Esophagus (tissue), 2 donors: ENCODE measurements at regions not wholly inside any gene's neighbourhood (a gene's known extent, or its start where the extent isn't known, plus 50 kb on each side); places are given as distances from the start of the nearest gene placed in this dataset.

Experiments used
- H3K27ac ChIP-seq, 2 donors: one replicate each; pipeline ENCODE4 v1.5.1; 2013; ENCODE audit warnings: low read depth in 2 of 2, mild to moderate bottlenecking in 2 of 2, inconsistent platforms in 1 of 2, low read length in 1 of 2, moderate library complexity in 1 of 2
- H3K27me3 ChIP-seq, 2 donors: one replicate each; pipeline ENCODE4 v1.6.1; 2013; ENCODE audit warnings: low read length in 2 of 2, control low read depth in 1 of 2, mild to moderate bottlenecking in 1 of 2; ENCODE audit not compliant: insufficient read depth in 2 of 2, control insufficient read depth in 1 of 2
- H3K36me3 ChIP-seq, 2 donors: one replicate each; pipeline ENCODE4 v1.6.1; 2013; ENCODE audit warnings: low read length in 1 of 2; ENCODE audit not compliant: control insufficient read depth in 2 of 2, insufficient read depth in 2 of 2
- H3K4me1 ChIP-seq, 2 donors: one replicate each; pipeline ENCODE4 v1.6.1; 2013; ENCODE audit warnings: low read length in 1 of 2; ENCODE audit not compliant: control insufficient read depth in 2 of 2, insufficient read depth in 2 of 2
- H3K4me3 ChIP-seq, 2 donors: one replicate each; pipeline ENCODE4 v1.5.1; 2013; ENCODE audit warnings: low read length in 2 of 2, mild to moderate bottlenecking in 2 of 2, low read depth in 1 of 2, moderate library complexity in 1 of 2
- H3K9me3 ChIP-seq, 2 donors: one replicate each; pipeline ENCODE4 v1.6.1; 2013; ENCODE audit warnings: mild to moderate bottlenecking in 2 of 2, low read depth in 1 of 2, low read length in 1 of 2, moderate library complexity in 1 of 2; ENCODE audit not compliant: control insufficient read depth in 2 of 2, insufficient read depth in 1 of 2
- WGBS, 2 donors: extraction: QIAGEN DNeasy Blood & Tissue Kit; methylation state at CpG; one replicate each; pipeline ENCODE4 v1.1.7; 2013; 5-methylcytosine and 5-hydroxymethylcytosine counted together
- donor health status: healthy with polysubstance abuse.
- donor health status: Bipolar disorder and iron deficiency.

DNA sequence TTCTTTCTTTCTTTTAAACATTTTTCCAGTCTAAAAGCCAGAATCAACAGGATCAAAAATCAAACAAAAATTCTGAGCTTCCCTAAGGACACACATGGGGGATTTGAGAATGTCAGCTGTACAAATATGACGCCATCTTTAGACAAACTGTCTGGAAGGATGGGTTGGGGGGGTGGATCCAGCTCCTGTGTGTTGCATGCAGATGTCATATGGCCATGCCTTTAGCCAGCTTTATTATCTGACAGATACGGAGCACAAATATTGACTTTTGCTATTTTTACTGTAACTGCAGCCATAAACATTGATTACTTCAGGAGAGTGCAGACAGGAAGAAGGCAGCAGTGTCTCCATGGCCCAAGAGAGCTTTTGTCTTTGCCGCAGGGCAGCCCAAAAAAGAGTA is 279.4 kb upstream of the ELAC2 start:
- Histone ChIP-seq H3K27ac (no peak overlapping the region), H3K4me1 (no peaks in the 10 kb centered on the region), H3K27me3 (no peaks in the 10 kb centered on the region), H3K36me3 (no peaks in the 10 kb centered on the region), H3K4me3 (no peak overlapping the region), H3K9me3 (no peaks in the 10 kb centered on the region)
- 49 to 64% methylated on average over 3 of the region's 3 CpGs for WGBS, 2 donors

GRCh38 chr17:13293421-13293820 is 275.6 kb upstream of the ELAC2 start:
- Histone ChIP-seq H3K4me3 (no peak overlapping the region), H3K27me3 (no peaks in the 10 kb centered on the region), H3K9me3 (no peaks in the 10 kb centered on the region), H3K4me1 (no peaks in the 10 kb centered on the region), H3K36me3 (no peaks in the 10 kb centered on the region), H3K27ac (no peak overlapping the region)

GRCh38 chr17:13292291-13292690 is 274.5 kb upstream of the ELAC2 start:
- no peak overlapping the region for H3K4me3 ChIP-seq
- H3K4me1 ChIP-seq, result no peaks in the 10 kb centered on the region
- H3K9me3 ChIP-seq, result no peaks in the 10 kb centered on the region
- 76 to 80% methylated on average over 10 of the region's 10 CpGs for WGBS, 2 donors
- no peak overlapping the region for H3K27ac ChIP-seq
- H3K36me3 ChIP-seq, result no peaks in the 10 kb centered on the region
- H3K27me3 ChIP-seq, result no peaks in the 10 kb centered on the region

GRCh38 chr17:13288248-13288647 is 270.4 kb upstream of the ELAC2 start:
- WGBS, 2 donors, result 84 to 85% methylated on average over 4 of the region's 4 CpGs

GRCh38 chr17:13287226-13287625 is 269.4 kb upstream of the ELAC2 start:
- Histone ChIP-seq H3K27ac (no peak overlapping the region), H3K36me3 (no peaks in the 10 kb centered on the region), H3K4me3 (no peak overlapping the region), H3K4me1 (no peaks in the 10 kb centered on the region), H3K9me3 (no peaks in the 10 kb centered on the region), H3K27me3 (no peaks in the 10 kb centered on the region)
- WGBS, 2 donors, result 80 to 91% methylated on average over 6 of the region's 6 CpGs

More at GRCh38 chr17:13288248-13288647, 270.4 kb upstream of the ELAC2 start:
- Histone ChIP-seq H3K4me3 (no peak overlapping the region), H3K27ac (no peak overlapping the region), H3K9me3 (no peaks in the 10 kb centered on the region), H3K4me1 (no peaks in the 10 kb centered on the region), H3K36me3 (no peaks in the 10 kb centered on the region), H3K27me3 (no peaks in the 10 kb centered on the region)

DNA sequence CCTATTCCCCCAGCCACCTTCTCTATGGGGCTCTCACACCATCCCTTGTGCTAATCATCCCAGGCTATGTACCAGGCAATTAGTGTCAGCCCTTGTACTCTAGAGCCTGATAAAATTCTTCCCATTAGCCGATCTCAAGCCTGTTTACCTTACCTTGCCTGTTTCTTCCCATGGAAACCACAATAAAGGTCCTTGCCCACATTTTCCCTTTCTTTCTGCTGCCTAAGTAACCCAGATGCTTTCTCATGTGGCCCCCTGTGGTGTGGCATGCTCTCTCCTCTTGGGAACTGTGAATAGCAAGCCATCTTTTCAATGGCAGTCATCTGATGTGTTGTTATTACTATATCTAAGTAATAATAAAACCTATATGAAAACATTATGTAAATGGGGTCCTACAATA is 265.8 kb upstream of the ELAC2 start:
- Histone ChIP-seq H3K4me3 (no peak overlapping the region), H3K27ac (no peak overlapping the region), H3K27me3 (no peaks in the 10 kb centered on the region), H3K36me3 (no peaks in the 10 kb centered on the region), H3K4me1 (no peaks in the 10 kb centered on the region), H3K9me3 (no peaks in the 10 kb centered on the region)
- 52 to 76% methylated on average over 1 of the region's 1 CpG for WGBS, 2 donors

GRCh38 chr17:13281626-13282025 is 263.8 kb upstream of the ELAC2 start:
- Histone ChIP-seq H3K9me3 (no peaks in the 10 kb centered on the region), H3K4me1 (no peaks in the 10 kb centered on the region), H3K27me3 (no peaks in the 10 kb centered on the region), H3K27ac (no peak overlapping the region), H3K36me3 (no peaks in the 10 kb centered on the region), H3K4me3 (no peak overlapping the region)
- 85 to 87% methylated on average over 3 of the region's 3 CpGs for WGBS, 2 donors

DNA sequence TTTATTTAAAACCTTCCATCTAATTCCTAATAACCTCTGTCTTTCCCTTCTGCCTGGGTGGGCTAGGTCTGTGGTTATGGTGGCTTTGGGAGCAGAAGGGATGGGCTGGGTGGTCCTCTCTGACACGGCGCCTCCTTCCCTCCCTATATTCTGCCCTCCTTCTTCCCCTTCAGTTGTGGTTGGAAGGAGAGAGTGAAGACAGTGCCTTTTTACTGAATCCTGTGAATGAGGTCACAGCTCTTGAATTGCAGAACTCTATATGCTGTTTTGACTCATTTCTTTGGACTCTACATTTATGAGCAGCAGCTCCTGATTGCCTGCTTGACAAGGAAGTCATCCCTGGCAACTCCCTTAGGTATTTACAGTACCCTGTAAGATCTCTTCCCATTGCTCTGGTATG is 256.0 kb upstream of the ELAC2 start:
- no peak overlapping the region for H3K4me3 ChIP-seq
- WGBS, 2 donors, result 67 to 76% methylated on average over 2 of the region's 2 CpGs
- H3K36me3 ChIP-seq, result no peaks in the 10 kb centered on the region
- H3K27me3 ChIP-seq, result no peaks in the 10 kb centered on the region
- H3K4me1 ChIP-seq, result no peaks in the 10 kb centered on the region
- H3K27ac ChIP-seq, result no peak overlapping the region
- no peaks in the 10 kb centered on the region for H3K9me3 ChIP-seq

DNA sequence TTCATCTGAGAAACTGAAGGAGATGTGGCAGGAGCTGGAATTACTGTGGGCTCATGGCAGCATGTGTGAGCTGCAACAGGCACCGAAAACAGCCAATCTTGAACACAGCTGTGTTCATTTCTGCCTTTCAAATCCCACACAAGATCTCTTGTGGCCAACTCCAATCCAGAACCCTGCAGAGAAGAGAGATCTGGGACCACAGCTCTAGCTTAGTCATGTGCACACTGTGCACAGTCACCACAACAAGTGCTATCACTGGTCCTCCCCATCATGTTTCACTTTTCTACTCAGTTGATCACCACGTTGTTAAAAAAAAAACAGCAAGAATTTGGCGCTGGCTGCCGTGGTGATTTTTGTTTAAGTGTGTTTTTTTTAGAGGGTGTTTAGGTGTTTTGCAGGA is 254.5 kb upstream of the ELAC2 start:
- 82 to 84% methylated on average over 4 of the region's 4 CpGs for WGBS, 2 donors
- Histone ChIP-seq H3K4me1 (no peaks in the 10 kb centered on the region), H3K4me3 (no peak overlapping the region), H3K9me3 (no peaks in the 10 kb centered on the region), H3K27ac (no peak overlapping the region), H3K27me3 (no peaks in the 10 kb centered on the region), H3K36me3 (no peaks in the 10 kb centered on the region)

GRCh38 chr17:13268791-13269595 is 251.2 kb upstream of the ELAC2 start:
- no peaks in the 10 kb centered on the region for H3K36me3 ChIP-seq
- no peaks in the 10 kb centered on the region for H3K4me1 ChIP-seq
- no peaks in the 10 kb centered on the region for H3K9me3 ChIP-seq
- H3K27me3 ChIP-seq, result no peaks in the 10 kb centered on the region
- no peak overlapping the region for H3K27ac ChIP-seq
- no peak overlapping the region for H3K4me3 ChIP-seq
- WGBS, 2 donors, result 28 to 34% methylated on average over 8 of the region's 8 CpGs
